H1 (cell line): ENCODE measurements at regions not wholly inside any gene's neighbourhood (a gene's known extent, or its start where the extent isn't known, plus 50 kb on each side); places are given as distances from the start of the nearest gene placed in this dataset.

ENCODE experiments used
- CTCF ChIA-PET: fragments of 300-600 bp; sonication (Branson Sonifier 250); formaldehyde crosslinking; loops from one replicate; lab custom pipeline; 2021; ENCODE audit not compliant: partially characterized antibody; lab: Charles Lee
- POLR2A ChIA-PET: fragments of 300-600 bp; sonication (Branson Sonifier 250); formaldehyde crosslinking; loops from one replicate; lab custom pipeline; 2021; ENCODE audit warnings: inconsistent platforms; ENCODE audit not compliant: partially characterized antibody; lab: Charles Lee
- DNase-seq, 2 experiments: peaks; one replicate each; pipeline versions ENCODE4 v3.0.0 to v3.0.0-alpha.2; 2010 to 2022; ENCODE audit warnings: low spot score in 2 of 2, low read depth in 1 of 2, mixed read lengths in 1 of 2
- FAIRE-seq: peaks from 2 replicates; lab custom pipeline; 2011; peaks lifted over from hg19 to GRCh38; lab: Jason Lieb, UNC
- H2AFZ ChIP-seq: 2 replicates; pipeline ENCODE4 v1.8.1; 2012; ENCODE audit warnings: low read length, inconsistent platforms
- H2AK5ac ChIP-seq: 2 replicates; pipeline ENCODE4 v1.6.1; 2013; ENCODE audit warnings: low read depth, low read length
- H2BK120ac ChIP-seq: replicated peaks from 2 replicates; pipeline ENCODE3; 2013; ENCODE audit warnings: low read depth, low read length, inconsistent platforms
- H2BK12ac ChIP-seq: 2 replicates; pipeline ENCODE4 v1.6.1; 2013; ENCODE audit warnings: low read depth, low read length
- H2BK15ac ChIP-seq: 2 replicates; pipeline ENCODE4 v1.6.1; 2013; ENCODE audit warnings: low read length
- H2BK20ac ChIP-seq: 2 replicates; pipeline ENCODE4 v1.6.1; 2013; ENCODE audit warnings: low read length
- H2BK5ac ChIP-seq: 2 replicates; pipeline ENCODE4 v1.6.1; 2013; ENCODE audit warnings: low read depth, low read length
- H3K14ac ChIP-seq: 2 replicates; pipeline ENCODE4 v1.6.1; 2013; ENCODE audit warnings: inconsistent platforms; ENCODE audit not compliant: insufficient read length
- H3K18ac ChIP-seq: 2 replicates; pipeline ENCODE4 v1.6.1; 2013; ENCODE audit warnings: low read length; ENCODE audit errors: extremely low read depth
- H3K23ac ChIP-seq: 2 replicates; pipeline ENCODE4 v1.6.1; 2013; ENCODE audit warnings: inconsistent platforms; ENCODE audit not compliant: insufficient read length
- H3K23me2 ChIP-seq: 2 replicates; pipeline ENCODE4 v1.6.1; 2013; ENCODE audit warnings: low read depth, low read length
- H3K27ac ChIP-seq: 2 replicates; pipeline ENCODE4 v1.6.1; 2011; ENCODE audit warnings: low read depth, low read length, inconsistent platforms
- H3K27me3 ChIP-seq, 4 experiments: replicated peaks in 1 of 4; 1 replicate in 1 of 4; 2 replicates in 3 of 4; pipeline versions ENCODE4 v1.6.1 to v1.8.1; 2011 to 2013; ENCODE audit warnings: low read length in 3 of 4, mild to moderate bottlenecking in 3 of 4, inconsistent platforms in 2 of 4, mixed read lengths in 2 of 4, moderate library complexity in 1 of 4; ENCODE audit not compliant: control insufficient read depth in 3 of 4, insufficient read depth in 3 of 4; ENCODE audit errors: extremely low read depth in 1 of 4
- H3K36me3 ChIP-seq, 4 experiments: 2 replicates each; pipeline versions ENCODE4 v1.6.1 to v1.8.1; 2011 to 2013; ENCODE audit warnings: mild to moderate bottlenecking in 4 of 4, low read length in 3 of 4, moderate library complexity in 2 of 4, control low read depth in 1 of 4, inconsistent platforms in 1 of 4; ENCODE audit not compliant: insufficient read depth in 4 of 4, control insufficient read depth in 2 of 4
- H3K4ac ChIP-seq: replicated peaks from 2 replicates; pipeline ENCODE3; 2013; ENCODE audit warnings: low read length, low read depth, mixed read lengths, inconsistent platforms; ENCODE audit not compliant: insufficient read length
- H3K4me1 ChIP-seq, 4 experiments: replicated peaks in 1 of 4; 1 replicate in 1 of 4; 2 replicates in 3 of 4; pipeline versions ENCODE4 v1.6.1 to v1.8.1; 2011 to 2013; ENCODE audit warnings: low read length in 3 of 4, inconsistent platforms in 2 of 4, mixed read lengths in 1 of 4; ENCODE audit not compliant: insufficient read depth in 4 of 4, control insufficient read depth in 3 of 4
- H3K4me2 ChIP-seq, 2 experiments: 2 replicates each; pipeline versions ENCODE4 v1.6.1 to v1.8.1; 2011 to 2013; ENCODE audit warnings: low read depth in 2 of 2, low read length in 2 of 2, control low read depth in 1 of 2, inconsistent platforms in 1 of 2, mild to moderate bottlenecking in 1 of 2; ENCODE audit not compliant: insufficient read depth in 1 of 2
- H3K4me3 ChIP-seq, 4 experiments: fragments of 200-600, 300-600 bp in 1 of 4; sonication (generic), shearing (Covaris generic), sonication (Bioruptor Twin) in 1 of 4; 2 replicates each; pipeline versions ENCODE4 v1.5.1 to v1.8.1; 2011 to 2016; ENCODE audit warnings: low read length in 4 of 4, low read depth in 3 of 4, control low read depth in 2 of 4, inconsistent platforms in 2 of 4, mild to moderate bottlenecking in 2 of 4, mixed read lengths in 1 of 4, moderate library complexity in 1 of 4; ENCODE audit not compliant: insufficient read depth in 2 of 4; ENCODE audit errors: extremely low read depth in 1 of 4
- H3K56ac ChIP-seq: replicated peaks from 2 replicates; pipeline ENCODE3; 2013; ENCODE audit warnings: low read depth, mild to moderate bottlenecking, mixed read lengths, low read length, inconsistent platforms; ENCODE audit not compliant: insufficient read length
- H3K79me1 ChIP-seq: 2 replicates; pipeline ENCODE4 v1.6.1; 2013; ENCODE audit warnings: low read depth, low read length, control low read depth
- H3K79me2 ChIP-seq, 2 experiments: 2 replicates each; pipeline versions ENCODE4 v1.6.1 to v1.8.1; 2012 to 2013; ENCODE audit warnings: low read length in 2 of 2, mild to moderate bottlenecking in 2 of 2, inconsistent platforms in 1 of 2; ENCODE audit not compliant: insufficient read depth in 2 of 2, control insufficient read depth in 1 of 2
- H3K9ac ChIP-seq, 4 experiments: replicated peaks in 1 of 4; 1 replicate in 1 of 4; 2 replicates in 3 of 4; pipeline versions ENCODE4 v1.6.1 to v1.8.1; 2011 to 2013; ENCODE audit warnings: low read depth in 3 of 4, low read length in 3 of 4, control low read depth in 2 of 4, mild to moderate bottlenecking in 2 of 4, moderate library complexity in 2 of 4, inconsistent platforms in 1 of 4; ENCODE audit errors: extremely low read depth in 1 of 4
- H3K9me3 ChIP-seq, 2 experiments: 2 replicates each; pipeline versions ENCODE4 v1.6.1 to v1.8.1; 2012 to 2013; ENCODE audit warnings: mild to moderate bottlenecking in 2 of 2, moderate library complexity in 2 of 2, control low read depth in 1 of 2, inconsistent platforms in 1 of 2, low read depth in 1 of 2, low read length in 1 of 2, mixed read lengths in 1 of 2; ENCODE audit not compliant: insufficient read depth in 2 of 2
- H4K20me1 ChIP-seq, 2 experiments: replicated peaks in 1 of 2; 2 replicates each; pipeline versions ENCODE3 to v1.8.1; 2011 to 2013; ENCODE audit warnings: inconsistent platforms in 2 of 2, low read length in 2 of 2, mild to moderate bottlenecking in 1 of 2; ENCODE audit not compliant: insufficient read depth in 2 of 2, control insufficient read depth in 1 of 2
- H4K5ac ChIP-seq: 2 replicates; pipeline ENCODE4 v1.6.1; 2013; ENCODE audit warnings: low read length, low read depth, mixed read lengths, inconsistent platforms; ENCODE audit not compliant: insufficient read length
- H4K8ac ChIP-seq: 2 replicates; pipeline ENCODE4 v1.8.0; 2013; ENCODE audit warnings: mild to moderate bottlenecking, moderate library complexity, low read length, inconsistent platforms; ENCODE audit not compliant: insufficient read depth; ENCODE audit errors: extremely low read depth
- H4K91ac ChIP-seq: replicated peaks from 2 replicates; pipeline ENCODE3; 2013; ENCODE audit warnings: low read length, mixed read lengths, inconsistent platforms; ENCODE audit not compliant: insufficient read length
- ATF2 ChIP-seq: IDR thresholded peaks from 2 replicates; pipeline ENCODE4 v1.6.1; 2012; ENCODE audit warnings: low read length, inconsistent platforms
- ATF3 ChIP-seq: IDR thresholded peaks from 2 replicates; pipeline ENCODE4 v1.6.1; 2011; ENCODE audit warnings: low read depth, mild to moderate bottlenecking, low read length; ENCODE audit not compliant: insufficient read depth
- CEBPB ChIP-seq: IDR thresholded peaks from 2 replicates; pipeline ENCODE4 v1.6.1; 2012; ENCODE audit warnings: low read depth, low read length
- EP300 ChIP-seq, 2 experiments: IDR thresholded peaks; 1 replicate in 1 of 2; 2 replicates in 1 of 2; pipeline ENCODE4 v1.6.1; 2011 to 2012; ENCODE audit warnings: low read depth in 2 of 2, low read length in 2 of 2, mild to moderate bottlenecking in 2 of 2, borderline replicate concordance in 1 of 2, inconsistent platforms in 1 of 2, moderate library complexity in 1 of 2
- GTF2F1 ChIP-seq: IDR thresholded peaks from 2 replicates; pipeline ENCODE4 v1.6.1; 2012; ENCODE audit warnings: low read depth, low read length, improper control_type of control experiment, borderline replicate concordance
- RXRA ChIP-seq: IDR thresholded peaks from 2 replicates; pipeline ENCODE4 v1.6.1; 2011; ENCODE audit warnings: low read depth, mild to moderate bottlenecking, low read length, moderate library complexity; ENCODE audit not compliant: insufficient read depth
- SIX5 ChIP-seq: IDR thresholded peaks from 2 replicates; pipeline ENCODE4 v1.6.1; 2011; ENCODE audit warnings: mild to moderate bottlenecking, low read depth, low read length
- SP2 ChIP-seq: IDR thresholded peaks from 2 replicates; pipeline ENCODE4 v1.6.1; 2012; ENCODE audit warnings: mild to moderate bottlenecking, low read length, inconsistent platforms
- SRF ChIP-seq: IDR thresholded peaks from 2 replicates; pipeline ENCODE4 v1.6.1; 2011; ENCODE audit warnings: mild to moderate bottlenecking, low read depth, low read length, moderate library complexity
- SUZ12 ChIP-seq: fragments of 200-600 bp; sonication (generic); IDR thresholded peaks from 2 replicates; pipeline ENCODE4 v1.6.1; 2012; ENCODE audit warnings: mild to moderate bottlenecking, inconsistent platforms, low read length, moderate library complexity, mixed read lengths
- TEAD4 ChIP-seq: IDR thresholded peaks from 2 replicates; pipeline ENCODE4 v1.6.1; 2012; ENCODE audit warnings: low read depth, low read length, inconsistent platforms, mixed read lengths
- USF2 ChIP-seq: IDR thresholded peaks from 2 replicates; pipeline ENCODE4 v1.6.1; 2011; ENCODE audit warnings: low read length, improper control_type of control experiment
- WGBS, 2 experiments: shearing (Covaris generic) in 1 of 2; methylation state at CpG; one replicate each; pipeline versions ENCODE4 v1.1.6 to v1.1.7; 2013 to 2015; ENCODE audit warnings: low lambda C conversion rate in 2 of 2, mixed read lengths in 2 of 2, inconsistent platforms in 1 of 2, low coverage in 1 of 2, missing lambda C conversion rate in 1 of 2; ENCODE audit not compliant: insufficient replicate concordance in 2 of 2, insufficient coverage in 1 of 2, insufficient read length in 1 of 2; ENCODE audit errors: extremely low coverage in 1 of 2, missing lambda C conversion rate in 1 of 2; 5-methylcytosine and 5-hydroxymethylcytosine counted together

- no peak overlapping the region for H2BK20ac ChIP-seq
- no peak overlapping the region for H3K9ac ChIP-seq
- H3K56ac ChIP-seq = no peak overlapping the region
- H3K9me3 ChIP-seq = no peaks in the 10 kb centered on the region
- no peak overlapping the region for H3K27ac ChIP-seq
- DNase-seq (no peak), FAIRE-seq (no peak)
- no peaks in the 10 kb centered on the region for H3K36me3 ChIP-seq
- no peaks in the 10 kb centered on the region for H3K27me3 ChIP-seq
- H2AFZ ChIP-seq = no peak overlapping the region
- no peak overlapping the region for H3K23ac ChIP-seq
- no peak overlapping the region for H4K91ac ChIP-seq
- CTCF ChIA-PET = no interaction called here
- no peak overlapping the region for H3K4me2 ChIP-seq
- H4K20me1 ChIP-seq = no peaks in the 10 kb centered on the region
- no peak overlapping the region for H3K4me3 ChIP-seq
- no peaks in the 10 kb centered on the region for H3K79me2 ChIP-seq
- POLR2A ChIA-PET = no interaction called here
- WGBS, 2 experiments = 94% methylated on average over 3 of the region's 3 CpGs; no CpG with 5 or more reads in 1 of the 2 experiments
- H2BK120ac ChIP-seq = no peak overlapping the region
- H2BK5ac ChIP-seq = no peak overlapping the region
- no peak overlapping the region for H2BK15ac ChIP-seq
- no peak overlapping the region for H3K18ac ChIP-seq
- H3K14ac ChIP-seq = no peak overlapping the region
- H4K8ac ChIP-seq = no peak overlapping the region
- H3K23me2 ChIP-seq = no peaks in the 10 kb centered on the region; the same call in 1 of the 2 replicates
- no peak overlapping the region for H2BK12ac ChIP-seq
- H3K79me1 ChIP-seq = no peaks in the 10 kb centered on the region
- no peak overlapping the region for H4K5ac ChIP-seq
- no peak overlapping the region for H3K4ac ChIP-seq
- H3K4me1 ChIP-seq = no peaks in the 10 kb centered on the region; a peak in 1 of 7 replicates
- H2AK5ac ChIP-seq = no peak overlapping the region
- TF ChIP-seq SP2 = no peak
- TF ChIP-seq ATF2 = no peak
- TF ChIP-seq SRF = no peak
- TF ChIP-seq USF2 = no peak
- TF ChIP-seq TEAD4 = no peak
- TF ChIP-seq ATF3 = no peak
- no peak for TF ChIP-seq RXRA
- no peak for TF ChIP-seq SUZ12
- no peak for TF ChIP-seq SIX5
- no peak for TF ChIP-seq GTF2F1
- TF ChIP-seq CEBPB = no peak
- TF ChIP-seq EP300 (IDR thresholded peaks at IDR 0.05; ENCODE audit: borderline replicate concordance in 1 of 2, low read depth in 2 of 2, low read length in 2 of 2) = no peak
Measured at GRCh38 chr7:10075866-10076265, 897.8 kb upstream of the PHF14 start.
